ENCODE measurements at regions not wholly inside any gene's neighbourhood (a gene's known extent, or its start where the extent isn't known, plus 50 kb on each side); places are given as distances from the start of the nearest gene placed in this dataset.

GRCh38 chr1:25065795-25066238, 135.7 kb upstream of the RUNX3 start:
- TF ChIP-seq PATZ1 (CRISPR knock-in tag; IDR thresholded peaks at IDR 0.05; ENCODE audit: borderline replicate concordance), result no peak
- no peak for TF ChIP-seq RARB (CRISPR knock-in tag; IDR thresholded peaks at IDR 0.05)
- no peak for TF ChIP-seq ZNF8 (CRISPR knock-in tag; IDR thresholded peaks at IDR 0.05)
- TF ChIP-seq CREB5 (CRISPR knock-in tag; IDR thresholded peaks at IDR 0.05; ENCODE audit: low read depth), result no peak
- no peak for TF ChIP-seq CSRNP3 (CRISPR knock-in tag; IDR thresholded peaks at IDR 0.05)
- TF ChIP-seq GLIS3 (CRISPR knock-in tag; IDR thresholded peaks at IDR 0.05), result no peak
- no peak for TF ChIP-seq ZFP3 (CRISPR knock-in tag; IDR thresholded peaks at IDR 0.05)
- TF ChIP-seq ARNTL (CRISPR knock-in tag; IDR thresholded peaks at IDR 0.05; ENCODE audit: borderline replicate concordance, low read depth), result no peak
- no peak for TF ChIP-seq TOX (CRISPR knock-in tag; IDR thresholded peaks at IDR 0.05; ENCODE audit: borderline replicate concordance)
